HEK293T (cell line): ENCODE measurements at regions not wholly inside any gene's neighbourhood (a gene's known extent, or its start where the extent isn't known, plus 50 kb on each side); places are given as distances from the start of the nearest gene placed in this dataset.

Source experiments
- CTCF ChIA-PET: fragments of 350-600 bp; formaldehyde crosslinking; extraction: SDS; loops from one replicate; lab custom pipeline; 2021; ENCODE audit warnings: antibody characterized with exemption, inconsistent platforms; lab: Yijun Ruan, JAX
- POLR2A ChIA-PET: fragments of 350-600 bp; formaldehyde crosslinking; extraction: SDS; loops from one replicate; lab custom pipeline; 2020; ENCODE audit warnings: antibody characterized with exemption, inconsistent platforms; lab: Yijun Ruan, JAX
- DNase-seq: peaks from one replicate; pipeline ENCODE4 v3.0.0; 2012; ENCODE audit warnings: mixed read lengths; ENCODE audit errors: extremely low spot score
- ARNT ChIP-seq: fragments of 450-650 bp; IDR thresholded peaks from 2 replicates; pipeline ENCODE4 v1.6.1; 2017; ENCODE audit warnings: mild to moderate bottlenecking
- BHLHE40 ChIP-seq: fragments of 450-650 bp; IDR thresholded peaks from 2 replicates; pipeline ENCODE4 v1.6.1; 2016; ENCODE audit warnings: mild to moderate bottlenecking, moderate library complexity, borderline replicate concordance
- CTBP1 ChIP-seq: fragments of 450-650 bp; IDR thresholded peaks from 2 replicates; pipeline ENCODE4 v1.6.1; 2016; ENCODE audit warnings: borderline replicate concordance
- ELF4 ChIP-seq: fragments of 450-650 bp; IDR thresholded peaks from 2 replicates; pipeline ENCODE4 v1.6.1; 2017; ENCODE audit warnings: antibody characterized with exemption
- FOXA1 ChIP-seq: fragments of 450-650 bp; IDR thresholded peaks from 2 replicates; pipeline ENCODE4 v1.6.1; 2016; ENCODE audit warnings: mild to moderate bottlenecking
- FOXK2 ChIP-seq: fragments of 450-650 bp; IDR thresholded peaks from 2 replicates; pipeline ENCODE4 v1.6.1; 2016; ENCODE audit warnings: mild to moderate bottlenecking
- FOXM1 ChIP-seq: fragments of 450-650 bp; IDR thresholded peaks from 2 replicates; pipeline ENCODE4 v1.6.1; 2017; ENCODE audit warnings: mild to moderate bottlenecking, borderline replicate concordance
- HDGF ChIP-seq: fragments of 450-650 bp; IDR thresholded peaks from 2 replicates; pipeline ENCODE4 v1.6.1; 2017; ENCODE audit warnings: antibody characterized with exemption, borderline replicate concordance
- L3MBTL2 ChIP-seq: fragments of 450-650 bp; conservative IDR thresholded peaks from 2 replicates; pipeline ENCODE4 v1.6.1; 2016; ENCODE audit warnings: mild to moderate bottlenecking
- LEF1 ChIP-seq: fragments of 450-650 bp; IDR thresholded peaks from 2 replicates; pipeline ENCODE4 v1.6.1; 2017; ENCODE audit warnings: mild to moderate bottlenecking, borderline replicate concordance
- NFRKB ChIP-seq: fragments of 450-650 bp; IDR thresholded peaks from 2 replicates; pipeline ENCODE4 v1.6.1; 2016; ENCODE audit warnings: mild to moderate bottlenecking, moderate library complexity
- PKNOX1 ChIP-seq: fragments of 450-650 bp; IDR thresholded peaks from 2 replicates; pipeline ENCODE4 v1.6.1; 2016
- SP1 ChIP-seq: fragments of 450-650 bp; IDR thresholded peaks from 2 replicates; pipeline ENCODE4 v1.6.1; 2017
- SUZ12 ChIP-seq: fragments of 450-650 bp; IDR thresholded peaks from 2 replicates; pipeline ENCODE4 v1.6.1; 2016; ENCODE audit warnings: mild to moderate bottlenecking
- TARDBP ChIP-seq: fragments of 450-650 bp; IDR thresholded peaks from 2 replicates; pipeline ENCODE4 v1.6.1; 2016
- ZNF384 ChIP-seq: fragments of 450-650 bp; IDR thresholded peaks from 2 replicates; pipeline ENCODE4 v1.6.1; 2016

GRCh38 chr15:67902579-67903009 is 62.7 kb upstream of the RNU6-1 start:
- POLR2A ChIA-PET = no interaction called here
- CTCF ChIA-PET = no interaction called here
- DNase-seq = no peak
- TF ChIP-seq FOXM1 (no peak), BHLHE40 (no peak), L3MBTL2 (no peak), TARDBP (no peak), PKNOX1 (no peak), SP1 (no peak), NFRKB (no peak), FOXK2 (no peak), ARNT (no peak), FOXA1 (no peak), ELF4 (no peak), SUZ12 (no peak), LEF1 (no peak), ZNF384 (no peak), CTBP1 (no peak)

GRCh38 chr15:67903708-67904107 is 63.9 kb upstream of the RNU6-1 start:
- ChIA-PET POLR2A (no interaction called here), CTCF (no interaction called here)
- no peak for DNase-seq
- TF ChIP-seq SUZ12 (no peak), HDGF (no peak), LEF1 (no peak)

GRCh38 chr15:67905628-67906027 is 65.8 kb upstream of the RNU6-1 start:
- no peak for DNase-seq
- ChIA-PET POLR2A (no interaction called here), CTCF (no interaction called here)
- no peak for TF ChIP-seq BHLHE40
- TF ChIP-seq NFRKB = no peak
- no peak for TF ChIP-seq HDGF
- TF ChIP-seq ARNT = no peak
- TF ChIP-seq FOXM1 = no peak
- TF ChIP-seq SP1 = no peak
- TF ChIP-seq TARDBP = no peak
- no peak for TF ChIP-seq ELF4
- no peak for TF ChIP-seq SUZ12
- TF ChIP-seq FOXA1 = no peak
- TF ChIP-seq ZNF384 = no peak
- TF ChIP-seq PKNOX1 = no peak
- no peak for TF ChIP-seq FOXK2
- TF ChIP-seq L3MBTL2 = no peak
- TF ChIP-seq LEF1 = no peak
- no peak for TF ChIP-seq CTBP1

- no peak for DNase-seq
- CTCF ChIA-PET = no interaction called here
- POLR2A ChIA-PET = no interaction called here
- TF ChIP-seq CTBP1 (no peak), FOXA1 (no peak), FOXK2 (no peak), L3MBTL2 (no peak), ARNT (no peak), ZNF384 (no peak), TARDBP (no peak), ELF4 (no peak), NFRKB (no peak), LEF1 (no peak), SUZ12 (no peak), BHLHE40 (no peak), SP1 (no peak), PKNOX1 (no peak), HDGF (no peak)
These were observed 66.5 kb upstream of the RNU6-1 start for GRCh38 chr15:67906382-67906781.

GRCh38 chr15:67907184-67907723 is 67.4 kb upstream of the RNU6-1 start:
- CTCF ChIA-PET = no interaction called here
- TF ChIP-seq FOXK2 (no peak), SP1 (no peak), FOXA1 (no peak), ZNF384 (no peak), LEF1 (no peak), ELF4 (no peak), PKNOX1 (no peak), FOXM1 (no peak), CTBP1 (no peak), NFRKB (no peak), SUZ12 (no peak), BHLHE40 (no peak), ARNT (no peak), HDGF (no peak), L3MBTL2 (no peak), TARDBP (no peak)
- POLR2A ChIA-PET = interaction anchor here (1.3 kb wide), 1 partner anchor 11 kb away, joined by 3 read pairs; no protein-coding TSS in a partner anchor

More at GRCh38 chr15:67907184-67907723, 67.4 kb upstream of the RNU6-1 start:
- DNase-seq = no peak
